Activated naive CD4-positive, alpha-beta T cell treated with anti-CD3 and anti-CD28 coated beads for 36 hours (primary cell): ENCODE measurements at regions not wholly inside any gene's neighbourhood (a gene's known extent, or its start where the extent isn't known, plus 50 kb on each side); places are given as distances from the start of the nearest gene placed in this dataset.

Experiments
- CTCF ChIA-PET: fragments of 350-600 bp; sonication (Branson Sonifier 250); formaldehyde crosslinking; loops from one replicate; lab custom pipeline; 2021; ENCODE audit warnings: antibody characterized with exemption; lab: Charles Lee
- DNase-seq: peaks from one replicate; pipeline ENCODE4 v3.0.0-alpha.2; 2020
- H3K27ac Mint-ChIP-seq: one replicate; pipeline ENCODE4 v1.8.0; 2021; ENCODE audit warnings: mild to moderate bottlenecking, mixed read lengths
- H3K27me3 Mint-ChIP-seq: one replicate; pipeline ENCODE4 v1.8.0; 2021; ENCODE audit warnings: low read depth, mixed read lengths
- H3K36me3 Mint-ChIP-seq: one replicate; pipeline ENCODE4 v1.8.0; 2021; ENCODE audit warnings: low read depth, mixed read lengths
- H3K4me1 Mint-ChIP-seq: one replicate; pipeline ENCODE4 v1.8.0; 2021; ENCODE audit warnings: low read depth, mixed read lengths
- H3K4me3 Mint-ChIP-seq: one replicate; pipeline ENCODE4 v1.8.0; 2021; ENCODE audit warnings: mild to moderate bottlenecking, moderate library complexity, mixed read lengths
- H3K9me3 Mint-ChIP-seq: one replicate; pipeline ENCODE4 v1.8.0; 2021; ENCODE audit warnings: mixed read lengths
- intact Hi-C: fragments of 100-400 bp; cut with micrococcal nuclease; formaldehyde crosslinking; loops from one replicate; pipeline ENCODE4 v1.15.1; 2023

DNA sequence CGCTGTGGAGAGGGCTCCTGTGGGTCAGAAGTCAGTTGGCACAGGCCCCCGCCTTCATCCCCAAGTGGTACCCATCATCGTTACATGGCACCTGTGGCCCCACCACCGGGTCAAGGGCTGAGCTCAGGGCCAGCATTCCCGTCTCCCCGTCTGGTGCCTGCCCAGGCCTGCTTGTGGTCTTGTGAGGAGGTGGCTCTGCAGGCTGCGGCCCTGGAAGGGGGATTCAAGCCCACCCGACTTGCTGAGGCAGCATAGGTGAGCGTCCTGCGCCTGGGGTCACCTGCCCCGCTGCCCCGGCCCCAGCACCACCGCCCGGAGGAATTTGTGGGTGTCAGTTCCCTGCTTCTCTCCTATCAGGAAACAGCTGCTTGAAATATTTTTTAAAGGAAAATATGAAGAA lies 53.0 kb upstream of the EN2 start:
- CTCF ChIA-PET = interaction anchor here (1.4 kb wide), 1 partner anchor 24 kb away, joined by 3 read pairs; no protein-coding TSS in a partner anchor
- no peaks in the 10 kb centered on the region for H3K36me3 Mint-ChIP-seq

DNA sequence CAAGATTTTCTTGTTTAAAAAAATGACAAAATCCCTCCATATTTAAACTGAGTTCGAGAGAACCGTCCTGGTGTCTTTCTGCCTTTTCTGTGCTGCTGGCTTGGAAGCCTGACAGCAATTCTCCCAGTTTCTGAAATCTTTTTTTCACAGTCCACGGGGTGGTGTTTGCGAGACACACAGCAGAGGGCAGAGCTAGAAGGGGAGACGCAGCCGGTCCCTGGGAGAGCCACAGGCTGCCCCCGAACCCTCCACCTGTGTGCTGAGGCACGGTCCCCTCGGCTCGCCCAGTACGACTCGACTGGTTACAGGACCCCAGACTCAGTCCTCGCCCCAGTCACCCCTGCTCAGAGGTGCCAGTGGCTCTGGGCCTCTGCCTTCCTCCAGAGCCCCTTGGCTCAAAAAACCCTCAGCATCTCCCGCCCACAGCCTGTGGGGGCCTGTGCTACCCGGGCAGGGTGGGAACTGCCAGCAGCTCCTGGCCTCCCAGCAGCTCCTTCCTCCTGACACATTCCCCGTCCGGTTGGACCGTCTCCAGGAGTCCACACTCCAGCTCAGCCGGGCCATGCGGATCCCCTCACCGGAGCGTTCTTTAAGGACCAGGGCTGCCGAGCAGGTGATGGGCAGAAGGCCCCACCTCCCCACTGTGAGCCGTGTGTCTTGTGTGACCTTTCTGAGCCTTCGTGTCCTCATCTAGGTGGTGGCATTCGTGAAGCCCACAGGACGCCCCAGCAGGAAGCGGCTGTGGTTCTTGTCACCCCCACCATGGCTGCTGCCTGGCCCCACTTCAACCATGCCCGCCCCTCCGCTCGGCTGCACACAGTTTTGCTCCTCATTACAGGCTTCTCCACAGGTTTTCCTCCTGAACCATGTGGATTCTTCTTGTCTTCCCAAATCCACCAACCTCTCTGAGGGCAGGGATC lies 52.3 kb upstream of the EN2 start:
- DNase-seq = no peak
- Mint-ChIP-seq H3K9me3 (peaks cover 1% of the 10 kb centered on the region), H3K36me3 (no peaks in the 10 kb centered on the region), H3K27ac (no peak overlapping the region), H3K27me3 (peaks cover 40% of the 10 kb centered on the region), H3K4me3 (no peak overlapping the region), H3K4me1 (peaks cover 8% of the 10 kb centered on the region)
- CTCF ChIA-PET = interaction anchor here (1.4 kb wide), 1 partner anchor 25 kb away, joined by 3 read pairs; no protein-coding TSS in a partner anchor
- intact Hi-C loops = no loop called here

More for the DNA sequence above, 53.0 kb upstream of the EN2 start:
- H3K4me3 Mint-ChIP-seq = no peak overlapping the region
- peaks cover 44% of the 10 kb centered on the region for H3K27me3 Mint-ChIP-seq
- intact Hi-C loops = no loop called here
- peaks cover 8% of the 10 kb centered on the region for H3K4me1 Mint-ChIP-seq
- peaks cover 1% of the 10 kb centered on the region for H3K9me3 Mint-ChIP-seq
- no peak overlapping the region for H3K27ac Mint-ChIP-seq
- no peak for DNase-seq

DNA sequence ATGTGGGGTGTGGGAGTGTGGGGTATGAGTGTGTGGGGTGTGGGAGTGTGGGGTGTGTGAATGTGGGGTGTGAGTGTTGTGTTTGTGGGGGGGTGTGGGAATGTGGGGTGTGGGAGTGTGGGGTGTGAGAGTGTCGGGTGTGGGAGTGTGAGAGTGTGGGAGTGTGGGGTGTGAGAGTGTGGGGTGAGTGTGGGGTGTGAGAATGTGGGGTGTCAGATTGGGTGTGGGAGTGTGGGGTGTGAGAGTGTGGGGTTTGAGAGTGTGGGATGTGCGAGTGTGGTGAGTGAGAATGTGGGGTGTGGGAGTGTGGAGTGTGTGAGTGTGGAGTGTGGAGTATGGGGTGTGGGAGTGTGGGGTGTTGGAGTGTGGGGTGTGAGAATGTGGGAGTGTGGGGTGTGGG lies 50.1 kb upstream of the EN2 start:
- intact Hi-C loops = no loop called here
- H3K4me1 Mint-ChIP-seq = peaks cover 8% of the 10 kb centered on the region
- H3K9me3 Mint-ChIP-seq = no peaks in the 10 kb centered on the region
- peaks cover 35% of the 10 kb centered on the region for H3K27me3 Mint-ChIP-seq
- CTCF ChIA-PET = no interaction called here
- DNase-seq = no peak
- no peaks in the 10 kb centered on the region for H3K36me3 Mint-ChIP-seq
- H3K4me3 Mint-ChIP-seq = no peak overlapping the region
- no peak overlapping the region for H3K27ac Mint-ChIP-seq
